ENCODE measurements at regions not wholly inside any gene's neighbourhood (a gene's known extent, or its start where the extent isn't known, plus 50 kb on each side); places are given as distances from the start of the nearest gene placed in this dataset.
"Not testable (repeated sequence)": the region's sequence is repeated elsewhere in the genome, so short reads cannot be mapped to it uniquely, and the experiment has no call there.

GRCh38 chr3:96331341-96331740 is 483.1 kb upstream of the EPHA6 start:
- Mint-ChIP-seq H3K4me3 (ENCODE audit: unreplicated experiment) (no peak overlapping the region), H3K4me1 (ENCODE audit: low read depth) (peaks cover 10% of the 10 kb centered on the region), H3K9me3 (ENCODE audit: low read depth) (no peaks in the 10 kb centered on the region), H3K27me3 (ENCODE audit: low read depth) (peaks cover 2% of the 10 kb centered on the region), H3K36me3 (ENCODE audit: low read depth) (no peaks in the 10 kb centered on the region), H3K27ac (ENCODE audit: unreplicated experiment) (no peak overlapping the region)
- peak; percentile 71 for TF ChIP-seq CTCF (IDR thresholded peaks at IDR 0.05)
- DNase-seq (ENCODE audit: low spot score), result no peak

- Mint-ChIP-seq H3K9me3 (ENCODE audit: low read depth) (no peaks in the 10 kb centered on the region), H3K4me3 (ENCODE audit: unreplicated experiment) (no peak overlapping the region), H3K4me1 (ENCODE audit: low read depth) (peaks cover 10% of the 10 kb centered on the region), H3K36me3 (ENCODE audit: low read depth) (no peaks in the 10 kb centered on the region), H3K27me3 (ENCODE audit: low read depth) (peaks cover 2% of the 10 kb centered on the region), H3K27ac (ENCODE audit: unreplicated experiment) (no peak overlapping the region)
- TF ChIP-seq CTCF (IDR thresholded peaks at IDR 0.05), result no peak
- no peak for DNase-seq (ENCODE audit: low spot score)
These were observed 479.6 kb upstream of the EPHA6 start for GRCh38 chr3:96334779-96335178.

- no peak overlapping the region for H3K4me3 Mint-ChIP-seq (ENCODE audit: unreplicated experiment)
- no peak for DNase-seq (ENCODE audit: low spot score)
- H3K27ac Mint-ChIP-seq (ENCODE audit: unreplicated experiment), result no peak overlapping the region
- no peaks in the 10 kb centered on the region for H3K27me3 Mint-ChIP-seq (ENCODE audit: low read depth)
- peaks cover 3% of the 10 kb centered on the region for H3K9me3 Mint-ChIP-seq (ENCODE audit: low read depth)
- no peaks in the 10 kb centered on the region for H3K36me3 Mint-ChIP-seq (ENCODE audit: low read depth)
- TF ChIP-seq CTCF (IDR thresholded peaks at IDR 0.05), result no peak
- H3K4me1 Mint-ChIP-seq (ENCODE audit: low read depth), result no peaks in the 10 kb centered on the region
These were observed 467.1 kb upstream of the EPHA6 start for GRCh38 chr3:96347289-96347688.

GRCh38 chr3:96351598-96351997 is 462.8 kb upstream of the EPHA6 start:
- not testable (repeated sequence) for H3K36me3 Mint-ChIP-seq (ENCODE audit: low read depth); H3K9me3 Mint-ChIP-seq (ENCODE audit: low read depth)
- peaks cover 12% of the 10 kb centered on the region for H3K4me1 Mint-ChIP-seq (ENCODE audit: low read depth)

GRCh38 chr3:96354106-96354505 is 460.3 kb upstream of the EPHA6 start:
- no peak overlapping the region for H3K27ac Mint-ChIP-seq (ENCODE audit: unreplicated experiment)
- peaks cover 12% of the 10 kb centered on the region for H3K4me1 Mint-ChIP-seq (ENCODE audit: low read depth)
- TF ChIP-seq CTCF (IDR thresholded peaks at IDR 0.05), result no peak
- H3K4me3 Mint-ChIP-seq (ENCODE audit: unreplicated experiment), result no peak overlapping the region
- DNase-seq (ENCODE audit: low spot score), result no peak
- H3K27me3 Mint-ChIP-seq (ENCODE audit: low read depth), result no peaks in the 10 kb centered on the region
- H3K9me3 Mint-ChIP-seq (ENCODE audit: low read depth), result peaks cover 12% of the 10 kb centered on the region
- H3K36me3 Mint-ChIP-seq (ENCODE audit: low read depth), result no peaks in the 10 kb centered on the region

More at GRCh38 chr3:96351598-96351997, 462.8 kb upstream of the EPHA6 start:
- H3K4me3 Mint-ChIP-seq (ENCODE audit: unreplicated experiment); H3K27ac Mint-ChIP-seq (ENCODE audit: unreplicated experiment); DNase-seq (ENCODE audit: low spot score); H3K27me3 Mint-ChIP-seq (ENCODE audit: low read depth): not testable (repeated sequence)

- DNase-seq (ENCODE audit: low spot score), result no peak
- Mint-ChIP-seq H3K9me3 (ENCODE audit: low read depth) (peaks cover 13% of the 10 kb centered on the region), H3K36me3 (ENCODE audit: low read depth) (no peaks in the 10 kb centered on the region), H3K4me3 (ENCODE audit: unreplicated experiment) (no peak overlapping the region), H3K27ac (ENCODE audit: unreplicated experiment) (peak overlapping the region; percentile 76), H3K27me3 (ENCODE audit: low read depth) (no peaks in the 10 kb centered on the region), H3K4me1 (ENCODE audit: low read depth) (peaks cover 12% of the 10 kb centered on the region)
- TF ChIP-seq CTCF (IDR thresholded peaks at IDR 0.05), result no peak
These were observed 459.7 kb upstream of the EPHA6 start for GRCh38 chr3:96354742-96355141.

Measured in chondrocyte (in vitro differentiated cells).